ENCODE measurements at regions not wholly inside any gene's neighbourhood (a gene's known extent, or its start where the extent isn't known, plus 50 kb on each side); places are given as distances from the start of the nearest gene placed in this dataset.

- TF ChIP-seq TEAD4 (IDR thresholded peaks at IDR 0.05; ENCODE audit: low read depth, low read length) = no peak
- no peak for TF ChIP-seq GABPA (IDR thresholded peaks at IDR 0.05; ENCODE audit: borderline replicate concordance, insufficient read depth, low read length)
- TF ChIP-seq PHF8 (conservative IDR thresholded peaks at IDR 0.05; ENCODE audit: low read depth, low read length) = no peak
- TF ChIP-seq, protein P1, sequence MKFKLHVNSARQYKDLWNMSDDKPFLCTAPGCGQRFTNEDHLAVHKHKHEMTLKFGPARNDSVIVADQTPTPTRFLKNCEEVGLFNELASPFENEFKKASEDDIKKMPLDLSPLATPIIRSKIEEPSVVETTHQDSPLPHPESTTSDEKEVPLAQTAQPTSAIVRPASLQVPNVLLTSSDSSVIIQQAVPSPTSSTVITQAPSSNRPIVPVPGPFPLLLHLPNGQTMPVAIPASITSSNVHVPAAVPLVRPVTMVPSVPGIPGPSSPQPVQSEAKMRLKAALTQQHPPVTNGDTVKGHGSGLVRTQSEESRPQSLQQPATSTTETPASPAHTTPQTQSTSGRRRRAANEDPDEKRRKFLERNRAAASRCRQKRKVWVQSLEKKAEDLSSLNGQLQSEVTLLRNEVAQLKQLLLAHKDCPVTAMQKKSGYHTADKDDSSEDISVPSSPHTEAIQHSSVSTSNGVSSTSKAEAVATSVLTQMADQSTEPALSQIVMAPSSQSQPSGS (IDR thresholded peaks at IDR 0.05; ENCODE audit: low read length) = no peak
Observed at GRCh38 chr13:68708336-68708908, 1399.2 kb upstream of the ATXN8OS start (continued).

Measured in H1 (cell line).